VCaP (cell line): ENCODE measurements at regions not wholly inside any gene's neighbourhood (a gene's known extent, or its start where the extent isn't known, plus 50 kb on each side); places are given as distances from the start of the nearest gene placed in this dataset.

Experiments
- H3K27ac ChIP-seq: fragments of 450-650 bp; 2 replicates; pipeline ENCODE4 v1.5.1; 2017
- TF ChIP-seq, protein P1 (sequence below): fragments of 450-650 bp; conservative IDR thresholded peaks from 2 replicates; pipeline ENCODE4 v1.5.1; 2017; ENCODE audit warnings: mild to moderate bottlenecking, moderate library complexity

- no peak overlapping the region for H3K27ac ChIP-seq
- TF ChIP-seq, protein P1, sequence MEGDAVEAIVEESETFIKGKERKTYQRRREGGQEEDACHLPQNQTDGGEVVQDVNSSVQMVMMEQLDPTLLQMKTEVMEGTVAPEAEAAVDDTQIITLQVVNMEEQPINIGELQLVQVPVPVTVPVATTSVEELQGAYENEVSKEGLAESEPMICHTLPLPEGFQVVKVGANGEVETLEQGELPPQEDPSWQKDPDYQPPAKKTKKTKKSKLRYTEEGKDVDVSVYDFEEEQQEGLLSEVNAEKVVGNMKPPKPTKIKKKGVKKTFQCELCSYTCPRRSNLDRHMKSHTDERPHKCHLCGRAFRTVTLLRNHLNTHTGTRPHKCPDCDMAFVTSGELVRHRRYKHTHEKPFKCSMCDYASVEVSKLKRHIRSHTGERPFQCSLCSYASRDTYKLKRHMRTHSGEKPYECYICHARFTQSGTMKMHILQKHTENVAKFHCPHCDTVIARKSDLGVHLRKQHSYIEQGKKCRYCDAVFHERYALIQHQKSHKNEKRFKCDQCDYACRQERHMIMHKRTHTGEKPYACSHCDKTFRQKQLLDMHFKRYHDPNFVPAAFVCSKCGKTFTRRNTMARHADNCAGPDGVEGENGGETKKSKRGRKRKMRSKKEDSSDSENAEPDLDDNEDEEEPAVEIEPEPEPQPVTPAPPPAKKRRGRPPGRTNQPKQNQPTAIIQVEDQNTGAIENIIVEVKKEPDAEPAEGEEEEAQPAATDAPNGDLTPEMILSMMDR = no peak
These were observed 152.4 kb upstream of the HSF2 start for GRCh38 chr6:122246906-122247658.

DNA sequence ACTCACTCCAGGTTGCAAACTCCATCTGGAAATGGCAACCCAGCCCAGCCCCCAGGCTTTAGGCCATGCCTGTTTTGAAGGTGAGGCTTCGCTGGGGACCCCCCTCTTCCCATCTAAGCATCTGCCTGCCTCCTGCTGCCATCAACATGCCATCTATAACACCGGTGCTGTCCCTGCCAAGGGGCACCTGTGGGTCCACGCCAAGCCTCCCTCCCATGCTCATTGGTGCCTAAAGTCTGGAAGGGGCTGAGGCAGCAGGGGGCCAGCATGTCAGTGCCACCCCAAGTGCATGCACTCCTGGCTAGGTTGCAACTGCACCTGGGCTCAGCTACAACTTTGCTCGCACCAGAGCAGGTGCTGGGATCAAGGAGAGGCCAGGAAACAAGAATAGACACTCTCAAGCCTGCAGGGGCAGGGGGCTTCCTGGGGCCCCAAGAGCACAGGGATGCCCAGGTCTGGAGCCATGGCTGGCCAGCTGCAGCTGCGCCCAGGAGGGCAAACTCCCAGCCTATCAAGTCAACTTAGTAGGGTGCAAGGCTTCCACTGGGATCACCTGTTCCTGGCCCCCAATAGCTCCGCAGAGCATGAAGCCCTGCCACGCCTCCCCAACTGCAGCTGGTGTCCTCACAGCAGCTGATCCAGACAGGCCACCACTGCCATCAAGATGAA is 151.3 kb upstream of the HSF2 start:
- no peak overlapping the region for H3K27ac ChIP-seq
- TF ChIP-seq, protein P1 = no peak

GRCh38 chr6:122248844-122249243 is 150.6 kb upstream of the HSF2 start:
- TF ChIP-seq, protein P1 = no peak
- H3K27ac ChIP-seq = no peak overlapping the region

GRCh38 chr6:122258839-122259238 is 140.6 kb upstream of the HSF2 start:
- no peak overlapping the region for H3K27ac ChIP-seq
- TF ChIP-seq, protein P1 = no peak

- no peak overlapping the region for H3K27ac ChIP-seq
- TF ChIP-seq, protein P1 = no peak
These were observed 134.9 kb upstream of the HSF2 start for GRCh38 chr6:122264557-122264956.

- no peak overlapping the region for H3K27ac ChIP-seq
- TF ChIP-seq, protein P1 = no peak
These were observed 133.7 kb upstream of the HSF2 start for GRCh38 chr6:122265755-122266154.

DNA sequence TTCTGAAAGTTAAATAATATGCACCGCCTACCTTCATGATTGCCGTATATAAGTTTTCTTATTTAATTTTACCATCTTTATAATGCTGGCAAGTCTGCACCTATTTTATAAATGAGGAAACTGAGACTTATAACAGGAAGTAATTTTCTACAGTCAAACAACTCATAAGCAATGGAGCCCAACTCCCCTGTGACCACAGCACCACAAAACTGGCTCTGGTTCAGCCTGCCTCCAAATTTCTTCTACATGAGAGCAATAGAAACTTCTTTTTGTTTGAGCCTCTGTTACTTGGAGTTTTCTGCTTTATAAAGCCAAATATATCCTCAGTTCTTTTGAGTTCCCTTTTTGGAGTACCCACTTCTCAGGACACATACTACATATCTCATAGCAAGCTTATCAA is 131.1 kb upstream of the HSF2 start:
- TF ChIP-seq, protein P1 = no peak
- no peak overlapping the region for H3K27ac ChIP-seq
